Activated naive CD4-positive, alpha-beta T cell treated with anti-CD3 and anti-CD28 coated beads, Interleukin-2, amount 10 ng/mL, durations not matched to agents 7 days and 5 days (primary cell): ENCODE measurements at regions not wholly inside any gene's neighbourhood (a gene's known extent, or its start where the extent isn't known, plus 50 kb on each side); places are given as distances from the start of the nearest gene placed in this dataset.

Experiments used
- CTCF ChIA-PET: fragments of 350-600 bp; sonication (Branson Sonifier 250); formaldehyde crosslinking; loops from one replicate; lab custom pipeline; 2021; ENCODE audit warnings: antibody characterized with exemption; lab: Charles Lee
- DNase-seq: peaks from one replicate; pipeline ENCODE4 v3.0.0-alpha.2; 2020
- H3K27ac Mint-ChIP-seq: one replicate; pipeline ENCODE4 v1.8.0; 2021; ENCODE audit warnings: mild to moderate bottlenecking, moderate library complexity, mixed read lengths
- H3K27me3 Mint-ChIP-seq: one replicate; pipeline ENCODE4 v1.8.0; 2021; ENCODE audit warnings: mild to moderate bottlenecking, mixed read lengths
- H3K36me3 Mint-ChIP-seq: one replicate; pipeline ENCODE4 v1.8.0; 2021; ENCODE audit warnings: mixed read lengths
- H3K4me1 Mint-ChIP-seq: one replicate; pipeline ENCODE4 v1.8.0; 2021; ENCODE audit warnings: mixed read lengths
- H3K4me3 Mint-ChIP-seq: one replicate; pipeline ENCODE4 v1.8.0; 2021; ENCODE audit warnings: mild to moderate bottlenecking, moderate library complexity, mixed read lengths
- H3K9me3 Mint-ChIP-seq: one replicate; pipeline ENCODE4 v1.8.0; 2021; ENCODE audit warnings: mixed read lengths

GRCh38 chr12:11593013-11593412, 56.5 kb upstream of the ETV6 start:
- no peak for DNase-seq
- Mint-ChIP-seq H3K27ac (no peak overlapping the region), H3K27me3 (peaks cover under 1% of the 10 kb centered on the region), H3K9me3 (no peaks in the 10 kb centered on the region), H3K36me3 (no peaks in the 10 kb centered on the region), H3K4me3 (no peak overlapping the region), H3K4me1 (no peaks in the 10 kb centered on the region)
- CTCF ChIA-PET = no interaction called here

GRCh38 chr12:11595080-11595479, 54.4 kb upstream of the ETV6 start:
- H3K4me3 Mint-ChIP-seq = no peak overlapping the region
- H3K9me3 Mint-ChIP-seq = no peaks in the 10 kb centered on the region
- no peak for DNase-seq
- no peak overlapping the region for H3K27ac Mint-ChIP-seq
- H3K27me3 Mint-ChIP-seq = peaks cover 8% of the 10 kb centered on the region
- CTCF ChIA-PET = interaction anchor here (0.6 to 1.4 kb wide), 2 partner anchors 14 to 476 kb away, joined by 3 to 5 read pairs; partner anchors contain the start of gene BCL2L14
- no peaks in the 10 kb centered on the region for H3K36me3 Mint-ChIP-seq
- H3K4me1 Mint-ChIP-seq = no peaks in the 10 kb centered on the region

GRCh38 chr12:11596141-11596540, 53.3 kb upstream of the ETV6 start:
- peaks cover 5% of the 10 kb centered on the region for H3K4me1 Mint-ChIP-seq
- H3K4me3 Mint-ChIP-seq = no peak overlapping the region
- no peak for DNase-seq
- CTCF ChIA-PET = no interaction called here
- H3K27ac Mint-ChIP-seq = no peak overlapping the region
- no peaks in the 10 kb centered on the region for H3K9me3 Mint-ChIP-seq
- peaks cover 8% of the 10 kb centered on the region for H3K27me3 Mint-ChIP-seq
- no peaks in the 10 kb centered on the region for H3K36me3 Mint-ChIP-seq

DNA sequence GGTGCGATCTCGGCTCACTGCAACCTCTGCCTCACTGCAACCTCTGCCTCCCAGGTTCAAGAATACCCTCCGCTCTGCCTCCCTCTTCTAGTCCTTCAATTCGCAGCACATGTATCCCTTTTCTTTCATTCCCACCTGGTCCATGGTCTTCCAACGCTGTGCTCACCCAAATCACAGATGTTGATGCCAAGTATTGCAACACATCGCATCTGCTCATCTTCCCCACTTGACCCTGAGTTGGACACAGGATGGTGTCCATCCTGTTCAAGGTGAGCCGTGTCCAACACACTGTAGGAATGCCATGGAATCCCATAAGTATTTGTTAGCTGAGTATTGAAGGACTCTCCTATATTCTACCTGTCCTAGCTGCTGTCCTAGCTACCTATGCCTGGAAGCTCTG, 50.6 kb upstream of the ETV6 start:
- CTCF ChIA-PET = interaction anchor here (0.7 kb wide), 1 partner anchor 452 kb away, joined by 3 read pairs; no protein-coding TSS in a partner anchor

More for the DNA sequence above, 50.6 kb upstream of the ETV6 start:
- H3K27ac Mint-ChIP-seq = no peak overlapping the region
- no peak overlapping the region for H3K4me3 Mint-ChIP-seq
- H3K9me3 Mint-ChIP-seq = no peaks in the 10 kb centered on the region
- peaks cover 8% of the 10 kb centered on the region for H3K27me3 Mint-ChIP-seq
- H3K36me3 Mint-ChIP-seq = no peaks in the 10 kb centered on the region
- DNase-seq = no peak
- H3K4me1 Mint-ChIP-seq = peaks cover 16% of the 10 kb centered on the region
